ENCODE measurements at regions not wholly inside any gene's neighbourhood (a gene's known extent, or its start where the extent isn't known, plus 50 kb on each side); places are given as distances from the start of the nearest gene placed in this dataset.

DNA sequence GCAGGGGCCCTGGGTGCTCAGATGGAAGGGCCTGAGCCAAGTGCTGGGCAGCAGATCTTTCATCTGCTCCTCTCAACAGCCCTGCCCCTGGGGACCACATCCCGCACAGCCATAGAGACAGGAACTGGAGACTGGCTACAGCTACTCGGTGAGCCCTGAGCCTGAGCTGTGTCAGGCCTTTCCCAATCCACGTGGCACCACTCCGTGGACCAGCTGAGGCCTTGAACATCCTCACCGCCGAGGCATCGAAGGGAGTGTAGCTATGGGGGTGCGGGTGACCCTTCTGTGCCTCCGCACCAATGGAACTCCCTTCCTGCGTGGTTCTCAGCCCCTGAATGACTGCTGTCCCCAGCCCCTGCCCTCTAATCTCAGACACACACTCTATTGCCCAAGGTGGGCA, 362.7 kb upstream of the SHH start:
- DNase-seq (ENCODE audit: low spot score), result no peak
- no peak for TF ChIP-seq CTCF (IDR thresholded peaks at IDR 0.05; ENCODE audit: extremely low read depth, missing control alignments)

GRCh38 chr7:156174428-156174827, 362.2 kb upstream of the SHH start:
- no peak for DNase-seq (ENCODE audit: low spot score)
- TF ChIP-seq CTCF (IDR thresholded peaks at IDR 0.05; ENCODE audit: extremely low read depth, missing control alignments), result no peak

DNA sequence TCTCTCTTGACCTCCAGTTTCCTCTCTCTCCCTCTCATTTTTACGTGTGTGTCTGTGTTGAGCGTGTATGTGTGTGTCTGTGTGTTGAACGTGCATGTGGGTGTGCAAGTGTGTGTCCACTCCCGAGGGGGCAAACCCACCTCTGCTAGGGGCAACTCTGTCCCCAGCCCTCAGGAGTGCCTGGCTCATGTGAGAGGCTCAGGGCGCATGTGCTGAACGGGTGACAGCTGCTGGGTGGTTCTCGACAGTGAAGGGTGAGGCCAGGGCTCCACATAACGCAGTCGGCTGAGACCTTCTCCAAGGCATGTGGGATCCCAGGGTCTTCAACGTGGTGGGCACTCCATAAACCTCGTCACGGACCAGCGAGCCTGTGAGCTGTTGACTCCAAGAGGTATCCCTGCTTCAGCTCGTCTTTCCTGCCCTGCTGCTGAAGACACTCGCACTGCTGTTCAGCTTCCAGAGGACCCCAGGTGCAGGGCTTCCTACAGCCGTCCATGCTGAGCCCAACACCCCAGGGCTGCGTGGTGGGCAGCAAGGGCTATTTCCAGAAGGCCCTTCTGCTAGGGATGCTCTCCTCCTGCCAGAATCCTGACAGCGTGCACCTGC, 361.6 kb upstream of the SHH start:
- no peak for DNase-seq (ENCODE audit: low spot score)
- no peak for TF ChIP-seq CTCF (IDR thresholded peaks at IDR 0.05; ENCODE audit: extremely low read depth, missing control alignments)

GRCh38 chr7:156173346-156173745, 361.1 kb upstream of the SHH start:
- no peak for TF ChIP-seq CTCF (IDR thresholded peaks at IDR 0.05; ENCODE audit: extremely low read depth, missing control alignments)

DNA sequence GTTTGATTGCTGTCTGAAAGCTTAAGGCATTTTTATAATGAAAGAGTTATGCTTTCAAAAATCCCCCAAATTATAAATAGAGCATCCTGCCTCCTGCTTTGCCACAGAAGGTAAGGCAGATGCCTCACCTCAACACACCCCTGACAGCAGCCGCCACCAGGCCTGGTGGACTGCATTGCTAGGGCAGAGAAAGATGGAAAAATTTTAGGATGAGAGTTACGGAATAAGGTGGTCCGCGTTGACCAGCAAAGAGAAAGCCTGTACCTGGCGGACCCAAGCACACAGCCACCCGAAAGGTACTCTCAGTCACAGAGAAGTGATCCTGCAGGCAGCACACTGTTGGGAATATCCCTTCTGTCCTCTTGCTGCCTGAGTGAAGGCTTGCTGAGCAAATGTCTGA, 360.4 kb upstream of the SHH start:
- DNase-seq (ENCODE audit: low spot score), result no peak

More at GRCh38 chr7:156173346-156173745, 361.1 kb upstream of the SHH start:
- DNase-seq (ENCODE audit: low spot score), result no peak

GRCh38 chr7:156169474-156170370, 357.5 kb upstream of the SHH start:
- no peak for TF ChIP-seq CTCF (IDR thresholded peaks at IDR 0.05; ENCODE audit: extremely low read depth, missing control alignments)
- DNase-seq (ENCODE audit: low spot score), result no peak

More for the DNA sequence above, 360.4 kb upstream of the SHH start:
- TF ChIP-seq CTCF (IDR thresholded peaks at IDR 0.05; ENCODE audit: extremely low read depth, missing control alignments), result no peak

GRCh38 chr7:156168434-156168833, 356.2 kb upstream of the SHH start:
- DNase-seq (ENCODE audit: low spot score), result no peak
- no peak for TF ChIP-seq CTCF (IDR thresholded peaks at IDR 0.05; ENCODE audit: extremely low read depth, missing control alignments)
